DMS53 treated with DMSO at 0.1 percent for 48 hours (cell line): ENCODE measurements at regions not wholly inside any gene's neighbourhood (a gene's known extent, or its start where the extent isn't known, plus 50 kb on each side); places are given as distances from the start of the nearest gene placed in this dataset.

Source experiments
- DNase-seq: peaks from one replicate; lab custom pipeline; 2025; ENCODE audit not compliant: unreplicated experiment; lab: John Stamatoyannopoulos, UW

DNA sequence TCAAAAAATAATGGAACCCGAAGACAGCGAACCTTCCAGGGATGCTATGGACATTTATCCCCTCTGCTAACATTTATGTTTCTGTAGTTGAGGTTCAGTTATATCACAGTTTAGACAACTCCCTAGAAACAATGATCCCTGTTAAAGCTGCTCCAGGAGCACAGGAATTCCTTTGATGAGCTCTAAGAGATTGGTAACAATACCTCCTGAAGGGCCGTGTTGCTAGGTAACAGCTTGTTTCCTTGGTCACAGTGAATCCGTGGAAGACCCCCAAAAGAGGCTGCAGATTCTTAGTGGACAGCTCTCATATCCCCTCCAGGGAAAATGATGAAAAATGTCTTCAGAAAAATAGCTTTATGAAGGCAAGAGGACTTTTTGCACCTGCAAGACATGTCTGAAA is 160.2 kb downstream of the SERPINI1 start:
- no peak for DNase-seq

DNA sequence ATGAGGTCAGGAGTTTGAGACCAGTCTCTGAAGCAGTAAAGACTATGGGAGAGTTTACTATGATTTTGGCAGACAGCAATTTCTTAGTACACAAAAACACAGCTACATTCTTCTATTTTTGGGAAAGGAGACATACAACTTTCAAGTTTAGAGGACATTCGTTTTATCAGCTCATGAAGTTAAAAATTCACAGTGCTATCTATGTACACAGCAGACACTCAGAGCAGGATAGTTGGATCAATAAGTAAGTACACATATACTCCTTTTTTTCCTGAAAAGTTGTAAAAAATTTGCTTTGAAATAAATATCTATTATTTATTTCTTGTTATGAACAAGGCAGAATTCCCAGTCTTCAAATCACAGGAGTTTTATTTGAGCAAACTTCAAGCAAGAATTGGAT is 159.7 kb downstream of the SERPINI1 start:
- no peak for DNase-seq

DNA sequence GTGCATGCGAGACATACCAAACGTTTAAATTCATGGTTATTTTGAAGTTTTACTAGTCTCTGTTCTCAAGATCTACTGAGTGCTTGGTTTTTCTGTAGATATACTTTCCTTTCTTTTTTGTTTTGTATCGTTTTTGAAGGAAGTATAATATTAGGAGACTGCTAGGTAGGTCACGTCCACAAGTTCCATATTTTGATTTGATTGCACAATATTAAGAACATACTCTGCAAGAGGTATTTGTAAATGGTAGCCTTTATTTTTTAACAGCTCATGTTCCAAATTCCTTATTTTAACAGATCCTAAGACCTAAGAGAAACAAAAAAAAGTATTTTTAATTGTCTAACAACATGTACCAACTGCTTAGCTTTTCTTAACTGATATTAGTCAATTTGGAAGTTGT is 156.7 kb downstream of the SERPINI1 start:
- DNase-seq: no peak

DNA sequence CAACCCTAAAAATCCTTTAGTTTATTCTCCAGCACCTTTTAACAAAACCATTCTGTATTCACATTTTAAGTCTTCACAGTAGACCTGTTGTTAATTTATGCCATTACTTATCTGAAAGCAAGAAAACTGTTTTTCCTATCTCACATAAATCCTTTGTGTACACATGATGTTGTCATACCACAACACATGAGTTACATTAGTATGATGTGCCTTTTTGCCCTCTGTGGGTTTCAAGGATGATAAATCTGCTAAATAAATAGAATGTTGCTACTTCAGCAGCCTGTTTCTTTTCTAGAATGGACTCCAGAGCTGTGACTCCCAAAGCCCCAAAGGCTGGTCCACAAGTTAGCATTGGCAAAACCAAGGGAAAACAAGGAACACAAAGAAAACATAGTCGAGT is 151.6 kb downstream of the SERPINI1 start:
- no peak for DNase-seq

GRCh38 chr3:167886690-167887089 is 151.2 kb downstream of the SERPINI1 start:
- no peak for DNase-seq

GRCh38 chr3:167885277-167885676 is 149.8 kb downstream of the SERPINI1 start:
- no peak for DNase-seq

GRCh38 chr3:167884481-167884880 is 149.0 kb downstream of the SERPINI1 start:
- no peak for DNase-seq

DNA sequence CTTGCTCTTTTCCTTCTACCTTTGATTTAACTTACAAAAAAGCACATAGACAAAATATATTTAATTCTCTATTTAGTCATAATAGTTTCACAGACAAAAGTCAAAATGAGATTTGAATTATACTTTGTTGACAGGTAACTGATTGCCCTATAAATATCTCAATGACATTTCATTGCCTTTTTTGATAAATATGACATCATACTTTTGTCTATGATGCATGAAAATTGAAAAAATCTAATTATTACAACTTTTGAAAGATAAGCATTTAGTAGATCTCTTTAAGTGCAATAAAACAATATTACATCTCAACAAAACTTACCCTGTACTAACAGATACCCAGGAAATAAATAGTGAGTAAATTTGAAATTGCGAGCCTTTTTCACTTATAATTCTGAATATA is 147.9 kb downstream of the SERPINI1 start:
- no peak for DNase-seq

- peak; percentile 65 for DNase-seq
Measured at GRCh38 chr3:167882057-167882667, 146.6 kb downstream of the SERPINI1 start.

GRCh38 chr3:167880183-167880582 is 144.7 kb downstream of the SERPINI1 start:
- no peak for DNase-seq

GRCh38 chr3:167876620-167877281 is 141.2 kb downstream of the SERPINI1 start:
- no peak for DNase-seq
